Cardiac fibroblast (primary cell): ENCODE measurements at regions not wholly inside any gene's neighbourhood (a gene's known extent, or its start where the extent isn't known, plus 50 kb on each side); places are given as distances from the start of the nearest gene placed in this dataset.

Experiments used
- DNase-seq, 2 donors: peaks; one replicate each; pipeline versions ENCODE4 v3.0.0 to v3.0.0-alpha.2; 2010; ENCODE audit warnings: low read depth in 2 of 2
- H3K4me3 ChIP-seq, 2 donors: replicated peaks in 1 of 2; 1 replicate in 1 of 2; 2 replicates in 1 of 2; pipeline ENCODE4 v1.5.1; 2011; ENCODE audit warnings: low read depth in 2 of 2, low read length in 2 of 2, mild to moderate bottlenecking in 2 of 2, moderate library complexity in 1 of 2
- CTCF ChIP-seq: IDR thresholded peaks from one replicate; pipeline ENCODE4 v1.5.1; 2011; ENCODE audit warnings: low read depth, mild to moderate bottlenecking, low read length, inconsistent platforms

- no peak overlapping the region for H3K4me3 ChIP-seq
- no peak for DNase-seq
- no peak for TF ChIP-seq CTCF
Observed at GRCh38 chr4:62344915-62345314, 1144.8 kb downstream of the ADGRL3 start.

GRCh38 chr4:62344474-62344873 lies 1144.3 kb downstream of the ADGRL3 start:
- no peak overlapping the region for H3K4me3 ChIP-seq

GRCh38 chr4:62342346-62342745 lies 1142.2 kb downstream of the ADGRL3 start:
- no peak overlapping the region for H3K4me3 ChIP-seq
- DNase-seq, result no peak
- TF ChIP-seq CTCF, result no peak

More at GRCh38 chr4:62344474-62344873, 1144.3 kb downstream of the ADGRL3 start:
- no peak for DNase-seq
- TF ChIP-seq CTCF, result no peak

- no peak overlapping the region for H3K4me3 ChIP-seq
- no peak for DNase-seq
- TF ChIP-seq CTCF, result no peak
Observed at GRCh38 chr4:62328526-62328925, 1128.4 kb downstream of the ADGRL3 start.

DNA sequence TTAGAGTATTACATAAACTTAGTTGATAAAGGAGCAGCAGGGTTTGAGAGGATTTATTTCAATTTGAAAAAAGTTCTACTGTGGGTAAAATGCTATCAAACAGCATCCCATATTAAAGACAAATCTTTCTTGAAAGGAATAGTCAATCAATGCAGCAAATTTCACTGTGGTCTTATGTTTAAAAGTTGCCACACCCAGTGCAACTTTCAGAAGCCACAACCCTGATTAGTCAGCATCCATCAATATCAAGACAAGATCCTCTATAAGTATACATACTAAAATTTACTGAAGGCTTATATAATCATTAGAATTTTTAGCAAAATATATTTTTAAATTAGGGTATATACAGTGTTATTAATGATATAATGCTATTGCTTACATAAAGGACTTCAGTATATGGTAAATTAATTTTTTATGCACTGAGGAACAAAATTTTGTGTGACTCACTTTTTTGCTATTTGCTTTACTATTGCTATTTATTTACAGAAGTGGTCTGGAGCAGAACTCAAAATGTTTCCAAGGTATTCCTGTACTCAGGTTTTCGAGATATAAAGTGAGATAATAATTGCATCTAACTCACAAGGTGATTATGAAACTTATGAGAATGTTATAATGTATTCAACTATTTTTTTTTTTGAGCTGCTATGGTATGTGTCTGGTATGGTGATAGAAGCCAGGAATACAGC lies 1127.6 kb downstream of the ADGRL3 start:
- TF ChIP-seq CTCF, result no peak
- no peak for DNase-seq
- no peak overlapping the region for H3K4me3 ChIP-seq

DNA sequence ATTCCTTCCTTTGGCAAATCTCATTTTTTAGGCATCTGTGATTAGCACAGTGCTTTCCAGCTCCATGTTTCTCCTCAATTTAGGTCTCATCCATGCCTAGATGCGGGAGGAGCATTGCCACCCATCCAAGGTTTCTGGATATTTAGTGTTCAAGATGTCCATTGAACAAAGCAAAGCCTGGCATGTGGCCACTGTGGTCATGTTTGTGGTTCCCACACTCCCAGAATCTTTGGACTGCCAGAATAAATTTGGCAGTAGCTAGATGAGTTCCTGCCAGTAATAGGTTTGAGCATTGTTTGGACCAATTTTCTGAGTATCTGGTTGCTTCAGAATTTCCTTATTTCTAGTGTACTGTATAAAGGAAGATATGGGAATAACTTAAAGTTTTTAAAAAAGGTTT lies 1124.1 kb downstream of the ADGRL3 start:
- H3K4me3 ChIP-seq, result no peak overlapping the region
- no peak for TF ChIP-seq CTCF
- DNase-seq, result peak in 1 of 2 donors; percentile 1

DNA sequence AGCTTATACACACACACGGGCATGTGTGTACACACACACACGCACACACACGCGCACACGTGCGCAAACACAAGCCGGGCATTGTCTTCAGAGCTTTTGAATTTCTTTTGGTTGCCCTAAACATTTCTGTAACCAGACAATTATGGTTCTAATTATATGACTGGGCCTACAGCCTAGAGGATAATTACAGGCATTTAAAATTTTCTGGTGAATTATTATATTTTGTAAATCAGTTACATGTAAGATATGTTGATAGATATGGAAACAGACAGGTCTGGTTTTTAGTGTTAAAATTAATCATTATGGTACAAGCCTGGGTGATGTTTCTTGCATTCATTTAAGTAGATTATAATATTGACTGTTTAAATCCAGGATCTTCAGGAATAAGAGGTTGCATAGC lies 1120.5 kb downstream of the ADGRL3 start:
- no peak for TF ChIP-seq CTCF
- H3K4me3 ChIP-seq, result no peak overlapping the region
- no peak for DNase-seq
